ENCODE measurements at regions not wholly inside any gene's neighbourhood (a gene's known extent, or its start where the extent isn't known, plus 50 kb on each side); places are given as distances from the start of the nearest gene placed in this dataset.

GRCh38 chr16:61415126-61415525 is 621.1 kb downstream of the CDH8 start:
- Histone ChIP-seq H2AFZ (no peak overlapping the region), H3K9me2 (replicated peaks; ENCODE audit: insufficient read depth) (no peaks in the 10 kb centered on the region), H3K4me1 (ENCODE audit: insufficient read depth) (no peaks in the 10 kb centered on the region), H3K36me3 (replicated peaks; ENCODE audit: insufficient read depth, low read depth) (no peaks in the 10 kb centered on the region), H3K27me3 (no peaks in the 10 kb centered on the region), H3K79me2 (no peaks in the 10 kb centered on the region), H3K27ac (no peak overlapping the region), H3K9me3 (ENCODE audit: low read depth) (no peaks in the 10 kb centered on the region), H3K4me2 (no peak overlapping the region), H3K4me3 (no peak overlapping the region), H4K20me1 (ENCODE audit: insufficient read depth, poor library complexity, severe bottlenecking) (no peaks in the 10 kb centered on the region)
- 71% methylated on average over 3 of the region's 3 CpGs for WGBS (ENCODE audit: low lambda C conversion rate, missing lambda C conversion rate)
- TF ChIP-seq EZH2phosphoT487 (IDR thresholded peaks at IDR 0.05; ENCODE audit: low read depth, severe bottlenecking, unreplicated experiment) (no peak), CTCF (IDR thresholded peaks at IDR 0.05; ENCODE audit: poor library complexity) (no peak), EZH2 (IDR thresholded peaks at IDR 0.05; ENCODE audit: borderline replicate concordance) (no peak)
- DNase-seq (ENCODE audit: low spot score) = no peak

GRCh38 chr16:61413021-61413420 is 623.2 kb downstream of the CDH8 start:
- H3K9me2 ChIP-seq (replicated peaks; ENCODE audit: insufficient read depth) = no peaks in the 10 kb centered on the region
- H3K4me3 ChIP-seq = no peak overlapping the region
- H3K79me2 ChIP-seq = no peaks in the 10 kb centered on the region
- no peak overlapping the region for H3K27ac ChIP-seq
- no peaks in the 10 kb centered on the region for H3K4me1 ChIP-seq (ENCODE audit: insufficient read depth)
- H3K36me3 ChIP-seq (replicated peaks; ENCODE audit: insufficient read depth, low read depth) = no peaks in the 10 kb centered on the region
- no peaks in the 10 kb centered on the region for H3K27me3 ChIP-seq
- H4K20me1 ChIP-seq (ENCODE audit: insufficient read depth, poor library complexity, severe bottlenecking) = no peaks in the 10 kb centered on the region
- no peak overlapping the region for H2AFZ ChIP-seq
- no peak overlapping the region for H3K4me2 ChIP-seq
- H3K9me3 ChIP-seq (ENCODE audit: low read depth) = no peaks in the 10 kb centered on the region
- 39% methylated on average over 5 of the region's 5 CpGs for WGBS (ENCODE audit: low lambda C conversion rate, missing lambda C conversion rate)
- DNase-seq (ENCODE audit: low spot score) = no peak
- TF ChIP-seq EZH2 (IDR thresholded peaks at IDR 0.05; ENCODE audit: borderline replicate concordance) (no peak), CTCF (IDR thresholded peaks at IDR 0.05; ENCODE audit: poor library complexity) (no peak), EZH2phosphoT487 (IDR thresholded peaks at IDR 0.05; ENCODE audit: low read depth, severe bottlenecking, unreplicated experiment) (no peak)

- Histone ChIP-seq H2AFZ (no peak overlapping the region), H4K20me1 (ENCODE audit: insufficient read depth, poor library complexity, severe bottlenecking) (no peaks in the 10 kb centered on the region), H3K79me2 (no peaks in the 10 kb centered on the region), H3K36me3 (replicated peaks; ENCODE audit: insufficient read depth, low read depth) (no peaks in the 10 kb centered on the region), H3K9me2 (replicated peaks; ENCODE audit: insufficient read depth) (no peaks in the 10 kb centered on the region), H3K4me2 (no peak overlapping the region), H3K9me3 (ENCODE audit: low read depth) (no peaks in the 10 kb centered on the region), H3K4me3 (no peak overlapping the region), H3K4me1 (ENCODE audit: insufficient read depth) (no peaks in the 10 kb centered on the region), H3K27me3 (no peaks in the 10 kb centered on the region), H3K27ac (no peak overlapping the region)
- TF ChIP-seq EZH2phosphoT487 (IDR thresholded peaks at IDR 0.05; ENCODE audit: low read depth, severe bottlenecking, unreplicated experiment) (no peak), EZH2 (IDR thresholded peaks at IDR 0.05; ENCODE audit: borderline replicate concordance) (no peak), CTCF (IDR thresholded peaks at IDR 0.05; ENCODE audit: poor library complexity) (no peak)
- DNase-seq (ENCODE audit: low spot score) = no peak
- 85% methylated on average over 4 of the region's 4 CpGs for WGBS (ENCODE audit: low lambda C conversion rate, missing lambda C conversion rate)
Observed at GRCh38 chr16:61412562-61412961, 623.7 kb downstream of the CDH8 start.

- Histone ChIP-seq H2AFZ (no peak overlapping the region), H3K9me2 (replicated peaks; ENCODE audit: insufficient read depth) (no peaks in the 10 kb centered on the region), H3K4me3 (no peak overlapping the region), H3K36me3 (replicated peaks; ENCODE audit: insufficient read depth, low read depth) (no peaks in the 10 kb centered on the region), H3K4me2 (no peak overlapping the region), H3K4me1 (ENCODE audit: insufficient read depth) (no peaks in the 10 kb centered on the region), H3K79me2 (no peaks in the 10 kb centered on the region), H4K20me1 (ENCODE audit: insufficient read depth, poor library complexity, severe bottlenecking) (no peaks in the 10 kb centered on the region), H3K9me3 (ENCODE audit: low read depth) (no peaks in the 10 kb centered on the region), H3K27me3 (no peaks in the 10 kb centered on the region), H3K27ac (no peak overlapping the region)
- no peak for DNase-seq (ENCODE audit: low spot score)
- TF ChIP-seq EZH2 (IDR thresholded peaks at IDR 0.05; ENCODE audit: borderline replicate concordance) (no peak), EZH2phosphoT487 (IDR thresholded peaks at IDR 0.05; ENCODE audit: low read depth, severe bottlenecking, unreplicated experiment) (no peak), CTCF (IDR thresholded peaks at IDR 0.05; ENCODE audit: poor library complexity) (no peak)
Observed at GRCh38 chr16:61409604-61410003, 626.6 kb downstream of the CDH8 start.

Data from hepatocyte (in vitro differentiated cells).